H9 (cell line): ENCODE measurements at regions not wholly inside any gene's neighbourhood (a gene's known extent, or its start where the extent isn't known, plus 50 kb on each side); places are given as distances from the start of the nearest gene placed in this dataset.

Source experiments
- DNase-seq: peaks from one replicate; pipeline ENCODE4 v3.0.0-alpha.2; 2017
- H2AFZ ChIP-seq: one replicate; pipeline ENCODE4 v1.6.1; 2013; ENCODE audit warnings: mild to moderate bottlenecking, low read length, control low read depth, moderate library complexity
- H2AK5ac ChIP-seq: 2 replicates; pipeline ENCODE4 v1.6.1; 2013; ENCODE audit warnings: low read length, control low read depth, mixed read lengths; ENCODE audit not compliant: insufficient read length
- H2BK120ac ChIP-seq: one replicate; pipeline ENCODE4 v1.6.1; 2013; ENCODE audit warnings: low read depth, mild to moderate bottlenecking, low read length, control low read depth, inconsistent platforms; ENCODE audit not compliant: poor library complexity, severe bottlenecking
- H2BK12ac ChIP-seq: 2 replicates; pipeline ENCODE4 v1.6.1; 2013; ENCODE audit warnings: low read length, control low read depth, mixed read lengths, low read depth; ENCODE audit not compliant: insufficient read length
- H2BK15ac ChIP-seq: 2 replicates; pipeline ENCODE4 v1.6.1; 2013; ENCODE audit warnings: low read depth, low read length, control low read depth
- H2BK20ac ChIP-seq: one replicate; pipeline ENCODE4 v1.6.1; 2013; ENCODE audit warnings: low read depth, mild to moderate bottlenecking, low read length, control low read depth, inconsistent platforms; ENCODE audit not compliant: poor library complexity, severe bottlenecking
- H2BK5ac ChIP-seq: 2 replicates; pipeline ENCODE4 v1.6.1; 2013; ENCODE audit warnings: low read length, control low read depth, mixed read lengths; ENCODE audit not compliant: insufficient read length
- H3K14ac ChIP-seq: 2 replicates; pipeline ENCODE4 v1.6.1; 2013; ENCODE audit warnings: low read length, control low read depth; ENCODE audit not compliant: insufficient read depth
- H3K18ac ChIP-seq: 2 replicates; pipeline ENCODE4 v1.6.1; 2013; ENCODE audit warnings: low read depth, mild to moderate bottlenecking, mixed read lengths, low read length, control low read depth; ENCODE audit not compliant: insufficient read length
- H3K23ac ChIP-seq: 2 replicates; pipeline ENCODE4 v1.6.1; 2013; ENCODE audit warnings: low read length, control low read depth, mixed read lengths, low read depth; ENCODE audit not compliant: insufficient read length
- H3K23me2 ChIP-seq: 2 replicates; pipeline ENCODE4 v1.6.1; 2013; ENCODE audit warnings: low read depth, mild to moderate bottlenecking, mixed read lengths, low read length, control low read depth; ENCODE audit not compliant: insufficient read length, poor library complexity, severe bottlenecking
- H3K27ac ChIP-seq: 2 replicates; pipeline ENCODE4 v1.5.1; 2013; ENCODE audit warnings: low read length, control low read depth, mixed read lengths, low read depth; ENCODE audit not compliant: insufficient read length
- H3K27me3 ChIP-seq: 2 replicates; pipeline ENCODE4 v1.6.1; 2013; ENCODE audit warnings: low read length, control low read depth, inconsistent platforms; ENCODE audit not compliant: insufficient read depth
- H3K4ac ChIP-seq: 2 replicates; pipeline ENCODE4 v1.6.1; 2013; ENCODE audit warnings: low read depth, mild to moderate bottlenecking, control low read depth, inconsistent platforms, low read length, moderate library complexity
- H3K4me1 ChIP-seq: 2 replicates; pipeline ENCODE4 v1.6.1; 2013; ENCODE audit warnings: low read length, control low read depth, inconsistent platforms; ENCODE audit not compliant: insufficient read depth
- H3K4me2 ChIP-seq: 2 replicates; pipeline ENCODE4 v1.6.1; 2013; ENCODE audit warnings: low read length, control low read depth, mixed read lengths; ENCODE audit not compliant: insufficient read length, insufficient read depth
- H3K56ac ChIP-seq: 2 replicates; pipeline ENCODE4 v1.6.1; 2013; ENCODE audit warnings: low read depth, mild to moderate bottlenecking, mixed read lengths, low read length, control low read depth; ENCODE audit not compliant: insufficient read length
- H3K79me1 ChIP-seq: 2 replicates; pipeline ENCODE4 v1.6.1; 2013; ENCODE audit warnings: low read depth, mild to moderate bottlenecking, moderate library complexity, low read length, control low read depth, inconsistent platforms; ENCODE audit not compliant: insufficient read depth, poor library complexity, severe bottlenecking
- H3K79me2 ChIP-seq: 2 replicates; pipeline ENCODE4 v1.6.1; 2013; ENCODE audit warnings: low read length, control low read depth, inconsistent platforms; ENCODE audit not compliant: insufficient read depth
- H3K9ac ChIP-seq: 2 replicates; pipeline ENCODE4 v1.6.1; 2013; ENCODE audit warnings: low read length, control low read depth, mixed read lengths; ENCODE audit not compliant: insufficient read length; ENCODE audit errors: extremely low read depth
- H3K9me3 ChIP-seq: one replicate; pipeline ENCODE4 v1.6.1; 2013; ENCODE audit warnings: low read depth, low read length, inconsistent platforms; ENCODE audit not compliant: control insufficient read depth
- H3T11ph ChIP-seq: one replicate; pipeline ENCODE4 v1.6.1; 2013; ENCODE audit warnings: mild to moderate bottlenecking, low read length, control low read depth, inconsistent platforms
- H4K20me1 ChIP-seq: one replicate; pipeline ENCODE4 v1.6.1; 2013; ENCODE audit not compliant: control insufficient read depth, insufficient read length, insufficient read depth
- H4K5ac ChIP-seq: 2 replicates; pipeline ENCODE4 v1.6.1; 2013; ENCODE audit warnings: low read depth, mild to moderate bottlenecking, mixed read lengths, low read length, control low read depth; ENCODE audit not compliant: insufficient read length
- H4K8ac ChIP-seq: replicated peaks from 2 replicates; pipeline ENCODE4 v1.6.1; 2013; ENCODE audit warnings: low read length, control low read depth, mixed read lengths, low read depth; ENCODE audit not compliant: insufficient read length
- H4K91ac ChIP-seq: 2 replicates; pipeline ENCODE4 v1.6.1; 2013; ENCODE audit warnings: low read depth, mild to moderate bottlenecking, moderate library complexity, mixed read lengths, low read length, control low read depth; ENCODE audit not compliant: insufficient read length
- H3K27ac Mint-ChIP-seq, 3 experiments: 2 replicates in 2 of 3; 3 replicates in 1 of 3; pipeline ENCODE4 v1.8.0; 2020 to 2021; ENCODE audit warnings: mixed read lengths in 3 of 3, mild to moderate bottlenecking in 1 of 3, moderate library complexity in 1 of 3
- H3K27me3 Mint-ChIP-seq: 2 replicates; pipeline ENCODE4 v1.8.0; 2021; ENCODE audit warnings: low read depth, mild to moderate bottlenecking, moderate library complexity, mixed read lengths
- H3K36me3 Mint-ChIP-seq, 3 experiments: 2 replicates in 2 of 3; 3 replicates in 1 of 3; pipeline ENCODE4 v1.8.0; 2020 to 2021; ENCODE audit warnings: low read depth in 3 of 3, mixed read lengths in 3 of 3; ENCODE audit not compliant: insufficient read depth in 1 of 3
- H3K4me1 Mint-ChIP-seq, 2 experiments: 2 replicates each; pipeline ENCODE4 v1.8.0; 2020; ENCODE audit warnings: mixed read lengths in 2 of 2
- H3K4me3 Mint-ChIP-seq, 2 experiments: 2 replicates in 1 of 2; 3 replicates in 1 of 2; pipeline ENCODE4 v1.8.0; 2020 to 2021; ENCODE audit warnings: mild to moderate bottlenecking in 2 of 2, mixed read lengths in 2 of 2, moderate library complexity in 1 of 2
- H3K9me3 Mint-ChIP-seq, 2 experiments: 2 replicates in 1 of 2; 3 replicates in 1 of 2; pipeline ENCODE4 v1.8.0; 2020; ENCODE audit warnings: mild to moderate bottlenecking in 2 of 2, mixed read lengths in 2 of 2, moderate library complexity in 1 of 2
- WGBS: extraction: QIAGEN DNeasy Blood & Tissue Kit; methylation state at CpG from one replicate; pipeline ENCODE4 v1.1.7; 2013; ENCODE audit warnings: missing lambda C conversion rate, low lambda C conversion rate, mixed read lengths; ENCODE audit not compliant: insufficient read length; ENCODE audit errors: extremely low coverage; 5-methylcytosine and 5-hydroxymethylcytosine counted together
- TF ChIP-seq, protein P1 (sequence below): fragments of 200-600 bp; sonication (generic); conservative IDR thresholded peaks from 3 replicates; pipeline ENCODE4 v1.8.0; 2021; ENCODE audit warnings: antibody characterized with exemption, mild to moderate bottlenecking

DNA sequence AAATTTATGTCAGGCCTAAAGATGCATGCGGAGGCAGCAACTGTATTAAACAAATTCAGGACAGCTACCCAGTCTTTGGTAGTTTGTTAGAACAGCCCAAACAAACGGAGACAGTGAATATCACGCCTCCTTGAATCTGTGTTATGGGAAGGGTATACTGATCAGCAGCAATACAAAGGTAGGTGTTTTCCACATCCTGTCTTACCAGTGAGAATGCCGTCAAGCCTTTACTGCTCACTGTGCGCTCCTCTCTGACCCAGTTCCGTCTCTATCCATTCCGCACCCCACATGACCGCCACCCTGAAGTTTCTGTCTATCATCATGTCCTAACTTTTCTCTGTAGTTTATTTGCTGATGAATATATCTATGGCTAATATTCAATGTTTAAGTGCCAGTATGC is 473.3 kb downstream of the LPIN1 start:
- TF ChIP-seq, protein P1, sequence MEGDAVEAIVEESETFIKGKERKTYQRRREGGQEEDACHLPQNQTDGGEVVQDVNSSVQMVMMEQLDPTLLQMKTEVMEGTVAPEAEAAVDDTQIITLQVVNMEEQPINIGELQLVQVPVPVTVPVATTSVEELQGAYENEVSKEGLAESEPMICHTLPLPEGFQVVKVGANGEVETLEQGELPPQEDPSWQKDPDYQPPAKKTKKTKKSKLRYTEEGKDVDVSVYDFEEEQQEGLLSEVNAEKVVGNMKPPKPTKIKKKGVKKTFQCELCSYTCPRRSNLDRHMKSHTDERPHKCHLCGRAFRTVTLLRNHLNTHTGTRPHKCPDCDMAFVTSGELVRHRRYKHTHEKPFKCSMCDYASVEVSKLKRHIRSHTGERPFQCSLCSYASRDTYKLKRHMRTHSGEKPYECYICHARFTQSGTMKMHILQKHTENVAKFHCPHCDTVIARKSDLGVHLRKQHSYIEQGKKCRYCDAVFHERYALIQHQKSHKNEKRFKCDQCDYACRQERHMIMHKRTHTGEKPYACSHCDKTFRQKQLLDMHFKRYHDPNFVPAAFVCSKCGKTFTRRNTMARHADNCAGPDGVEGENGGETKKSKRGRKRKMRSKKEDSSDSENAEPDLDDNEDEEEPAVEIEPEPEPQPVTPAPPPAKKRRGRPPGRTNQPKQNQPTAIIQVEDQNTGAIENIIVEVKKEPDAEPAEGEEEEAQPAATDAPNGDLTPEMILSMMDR: no peak
- WGBS: no CpG with 5 or more reads among the region's 8 CpGs
- no peak overlapping the region for H3K18ac ChIP-seq
- no peaks in the 10 kb centered on the region for H3K79me1 ChIP-seq
- peaks cover 20% of the 10 kb centered on the region for H3K9me3 ChIP-seq
- H3K27me3 Mint-ChIP-seq: no peaks in the 10 kb centered on the region; the same call in 1 of the 2 replicates
- no peak overlapping the region for H3K4me2 ChIP-seq
- no peaks in the 10 kb centered on the region for H4K20me1 ChIP-seq
- H3K9me3 Mint-ChIP-seq: peaks cover 24 to 26% of the 10 kb centered on the region in 2 experiments
- no peak overlapping the region for H2BK120ac ChIP-seq
- H3K23ac ChIP-seq: no peak overlapping the region
- no peak overlapping the region for H4K8ac ChIP-seq
- no peak overlapping the region for H4K5ac ChIP-seq
- no peak overlapping the region for H2BK12ac ChIP-seq
- peaks cover 14 to 30% (median 21%) of the 10 kb centered on the region in 3 experiments for H3K36me3 Mint-ChIP-seq
- H2AK5ac ChIP-seq: no peak overlapping the region
- no peak overlapping the region for H3K4me3 Mint-ChIP-seq
- H4K91ac ChIP-seq: no peak overlapping the region
- H3T11ph ChIP-seq: no peak overlapping the region
- H3K4me1 ChIP-seq: no peaks in the 10 kb centered on the region
- no peaks in the 10 kb centered on the region for H3K27me3 ChIP-seq
- H3K4ac ChIP-seq: no peak overlapping the region
- H3K79me2 ChIP-seq: no peaks in the 10 kb centered on the region
- no peak overlapping the region for H2BK20ac ChIP-seq
- H2BK5ac ChIP-seq: no peak overlapping the region
- no peak overlapping the region for H3K9ac ChIP-seq
- no peaks in the 10 kb centered on the region for H3K23me2 ChIP-seq
- H2AFZ ChIP-seq: no peak overlapping the region
- peaks cover 4 to 7% of the 10 kb centered on the region in 2 experiments for H3K4me1 Mint-ChIP-seq
- H3K27ac Mint-ChIP-seq: no peak overlapping the region
- H2BK15ac ChIP-seq: no peak overlapping the region
- H3K14ac ChIP-seq: no peak overlapping the region
- H3K56ac ChIP-seq: no peak overlapping the region
- DNase-seq: no peak
- H3K27ac ChIP-seq: no peak overlapping the region
